Left lung (tissue), 4 donors: ENCODE measurements at regions not wholly inside any gene's neighbourhood (a gene's known extent, or its start where the extent isn't known, plus 50 kb on each side); places are given as distances from the start of the nearest gene placed in this dataset.

ENCODE experiments used
- ATAC-seq: fragments of 200-7000 bp; cut with Tn5 transposase; one replicate; pipeline ENCODE4 v1.9.1; 2020; ENCODE audit warnings: moderate library complexity
- DNase-seq, 4 donors: peaks; one replicate each; pipeline ENCODE4 v3.0.0-alpha.2; 2013 to 2020
- H3K27ac ChIP-seq, 2 donors: fragments of 200-600 bp; sonication (generic) in 1 of 2; one replicate each; pipeline versions ENCODE4 v1.5.0 to v1.8.0; 2020 to 2021
- H3K27me3 ChIP-seq, 2 donors: fragments of 200-600 bp; sonication (generic) in 1 of 2; one replicate each; pipeline versions ENCODE4 v1.5.0 to v1.8.0; 2020 to 2021
- H3K36me3 ChIP-seq, 2 donors: fragments of 200-600 bp; sonication (generic) in 1 of 2; one replicate each; pipeline versions ENCODE4 v1.5.0 to v1.8.0; 2020 to 2021
- H3K4me1 ChIP-seq, 2 donors: fragments of 200-600 bp; one replicate each; pipeline ENCODE4 v1.8.0; 2021
- H3K4me3 ChIP-seq, 2 donors: fragments of 200-600 bp; sonication (generic) in 1 of 2; one replicate each; pipeline versions ENCODE4 v1.5.0 to v1.8.0; 2020 to 2021; ENCODE audit warnings: mild to moderate bottlenecking in 1 of 2
- H3K9me3 ChIP-seq, 2 donors: fragments of 200-600 bp; sonication (generic) in 1 of 2; one replicate each; pipeline versions ENCODE4 v1.5.0 to v1.8.0; 2020 to 2021
- intact Hi-C, 2 donors: fragments of 100-400 bp; cut with DNase I; formaldehyde crosslinking; loops; one replicate each; pipeline versions ENCODE4 v1.11.2 to v1.14.2; 2022
- TF ChIP-seq, protein P1 (sequence below), 2 donors: fragments of 200-600 bp; sonication (generic) in 1 of 2; IDR thresholded peaks; one replicate each; pipeline versions ENCODE4 v1.5.0 to v1.8.0; 2021; ENCODE audit warnings: antibody characterized with exemption in 2 of 2
- donor health status: DM: no; HTN: yes; CAD: no.
- donor health status: DM: no; HTN: no; CAD: no.

DNA sequence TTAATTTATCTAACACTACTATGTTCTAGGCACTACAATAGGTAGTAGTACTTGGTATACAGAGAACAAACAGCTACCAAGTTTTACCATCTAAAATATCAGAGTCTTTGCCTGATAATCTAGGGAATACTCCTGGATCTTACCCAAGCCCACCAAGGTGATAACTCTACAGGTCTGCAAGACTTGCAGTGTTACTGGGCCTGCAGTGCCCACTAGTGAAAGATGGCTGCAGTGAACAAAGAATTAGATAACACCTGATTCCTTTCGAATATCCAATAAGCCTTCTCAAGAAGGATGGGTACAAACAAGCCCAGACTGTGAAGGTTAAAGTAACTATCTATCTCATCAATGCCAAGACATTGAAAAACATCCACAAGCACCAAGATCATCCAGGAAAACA is 317.0 kb upstream of the DCBLD2 start:
- TF ChIP-seq, protein P1, sequence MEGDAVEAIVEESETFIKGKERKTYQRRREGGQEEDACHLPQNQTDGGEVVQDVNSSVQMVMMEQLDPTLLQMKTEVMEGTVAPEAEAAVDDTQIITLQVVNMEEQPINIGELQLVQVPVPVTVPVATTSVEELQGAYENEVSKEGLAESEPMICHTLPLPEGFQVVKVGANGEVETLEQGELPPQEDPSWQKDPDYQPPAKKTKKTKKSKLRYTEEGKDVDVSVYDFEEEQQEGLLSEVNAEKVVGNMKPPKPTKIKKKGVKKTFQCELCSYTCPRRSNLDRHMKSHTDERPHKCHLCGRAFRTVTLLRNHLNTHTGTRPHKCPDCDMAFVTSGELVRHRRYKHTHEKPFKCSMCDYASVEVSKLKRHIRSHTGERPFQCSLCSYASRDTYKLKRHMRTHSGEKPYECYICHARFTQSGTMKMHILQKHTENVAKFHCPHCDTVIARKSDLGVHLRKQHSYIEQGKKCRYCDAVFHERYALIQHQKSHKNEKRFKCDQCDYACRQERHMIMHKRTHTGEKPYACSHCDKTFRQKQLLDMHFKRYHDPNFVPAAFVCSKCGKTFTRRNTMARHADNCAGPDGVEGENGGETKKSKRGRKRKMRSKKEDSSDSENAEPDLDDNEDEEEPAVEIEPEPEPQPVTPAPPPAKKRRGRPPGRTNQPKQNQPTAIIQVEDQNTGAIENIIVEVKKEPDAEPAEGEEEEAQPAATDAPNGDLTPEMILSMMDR (IDR thresholded peaks at IDR 0.05): no peak
- DNase-seq (no peak), ATAC-seq (no peak)
- Histone ChIP-seq H3K4me3 (no peak overlapping the region), H3K4me1 (no peaks in the 10 kb centered on the region), H3K36me3 (no peaks in the 10 kb centered on the region), H3K27me3 (no peaks in the 10 kb centered on the region), H3K9me3 (peaks cover 0 to 19% of the 10 kb centered on the region in 2 donors), H3K27ac (no peak overlapping the region)
- intact Hi-C loops: no loop called here

DNA sequence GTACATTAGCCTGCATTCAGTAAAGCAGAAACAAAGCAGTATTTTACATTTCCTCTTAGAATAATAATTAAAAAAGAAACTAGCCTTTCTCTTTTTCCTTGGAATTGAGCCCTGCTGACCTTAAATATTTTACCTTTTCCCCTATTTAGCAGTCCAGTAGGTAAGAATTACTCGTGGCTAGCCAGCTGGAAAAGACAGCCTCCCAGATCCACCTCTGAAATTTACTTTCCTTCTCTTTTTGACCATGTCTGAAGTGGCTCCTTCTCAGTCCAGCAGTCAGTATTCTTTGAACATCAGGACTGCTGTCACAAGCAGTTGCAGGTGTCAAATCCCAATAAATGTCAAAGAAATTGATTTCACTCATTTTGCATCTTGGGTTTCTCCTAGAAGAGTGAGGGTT is 311.5 kb upstream of the DCBLD2 start:
- intact Hi-C loops: no loop called here
- no peaks in the 10 kb centered on the region for H3K9me3 ChIP-seq
- H3K27me3 ChIP-seq: no peaks in the 10 kb centered on the region
- no peaks in the 10 kb centered on the region for H3K36me3 ChIP-seq
- H3K27ac ChIP-seq: no peak overlapping the region
- ATAC-seq (no peak), DNase-seq (no peak)
- no peaks in the 10 kb centered on the region for H3K4me1 ChIP-seq
- TF ChIP-seq, protein P1 (IDR thresholded peaks at IDR 0.05): no peak
- H3K4me3 ChIP-seq: no peak overlapping the region

DNA sequence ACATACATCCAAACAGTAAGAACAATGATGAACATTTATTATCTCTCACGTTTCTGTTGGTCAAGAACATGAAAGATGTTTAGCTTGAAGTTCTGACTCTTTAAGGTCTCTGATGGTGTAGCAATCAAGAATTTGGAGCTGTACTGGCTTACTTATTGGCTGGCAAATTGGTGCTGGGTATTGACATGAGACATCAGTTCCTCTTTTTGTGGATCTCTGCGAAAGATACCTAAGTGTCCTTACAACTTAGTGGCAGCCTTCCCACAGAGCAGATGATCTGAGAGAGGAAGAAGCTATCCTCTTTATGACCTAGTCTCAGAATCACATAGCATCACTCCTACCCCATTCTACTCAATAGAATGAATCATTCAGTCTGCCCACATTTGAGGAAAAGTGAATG is 309.8 kb upstream of the DCBLD2 start:
- ATAC-seq: no peak
- no peaks in the 10 kb centered on the region for H3K4me1 ChIP-seq
- no peak for DNase-seq
- no peaks in the 10 kb centered on the region for H3K36me3 ChIP-seq
- intact Hi-C loops: no loop called here
- no peaks in the 10 kb centered on the region for H3K27me3 ChIP-seq
- H3K27ac ChIP-seq: no peak overlapping the region
- TF ChIP-seq, protein P1 (IDR thresholded peaks at IDR 0.05): no peak
- no peak overlapping the region for H3K4me3 ChIP-seq
- no peaks in the 10 kb centered on the region for H3K9me3 ChIP-seq

DNA sequence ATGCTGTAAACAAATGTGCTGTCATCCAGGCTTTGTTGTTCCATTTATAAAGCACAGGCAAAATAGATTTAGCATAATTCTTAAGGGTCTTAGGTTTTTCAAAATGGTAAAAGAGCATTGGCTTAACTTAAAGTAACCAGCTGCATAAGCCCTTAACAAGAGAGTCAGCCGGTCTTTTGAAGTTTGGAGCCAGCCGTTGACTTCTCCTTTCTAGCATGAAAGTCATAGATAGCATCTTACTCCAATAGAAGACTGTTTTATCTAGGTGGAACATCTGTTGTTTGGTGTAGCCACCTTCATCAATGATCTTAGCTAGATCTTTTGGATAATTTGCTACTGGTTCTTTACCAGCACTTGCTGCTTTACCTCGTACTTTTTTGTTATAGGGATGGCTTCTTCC is 297.5 kb upstream of the DCBLD2 start:
- H3K4me1 ChIP-seq: no peaks in the 10 kb centered on the region

DNA sequence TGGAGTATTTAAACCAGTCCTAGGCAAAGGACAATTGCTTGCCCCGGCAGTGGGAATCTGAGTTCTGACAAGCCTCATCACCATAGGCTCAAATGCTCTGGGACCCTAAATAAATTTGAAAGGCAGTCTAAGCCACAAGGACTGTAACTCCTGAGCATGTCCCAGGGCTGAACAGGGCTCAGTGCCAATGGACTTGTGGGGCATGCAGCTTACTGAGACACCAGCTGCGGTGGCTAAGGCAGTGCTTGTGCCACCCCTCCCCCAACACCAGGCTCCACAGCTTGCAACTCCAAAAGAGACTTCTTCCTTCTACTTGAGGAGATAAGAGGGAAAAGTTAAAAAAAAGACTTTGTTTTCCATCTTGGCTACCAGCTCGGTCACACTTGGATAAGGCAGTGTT is 289.7 kb upstream of the DCBLD2 start:
- H3K27me3 ChIP-seq: no peaks in the 10 kb centered on the region
- H3K36me3 ChIP-seq: no peaks in the 10 kb centered on the region
- no peak for ATAC-seq
- H3K4me3 ChIP-seq: no peak overlapping the region
- no peaks in the 10 kb centered on the region for H3K4me1 ChIP-seq
- H3K9me3 ChIP-seq: peaks cover 0 to 2% of the 10 kb centered on the region in 2 donors
- H3K27ac ChIP-seq: no peak overlapping the region
- TF ChIP-seq, protein P1 (IDR thresholded peaks at IDR 0.05): no peak
- intact Hi-C loops: no loop called here
- peak in 1 of 4 donors; percentile 28 for DNase-seq

More for the DNA sequence above, 297.5 kb upstream of the DCBLD2 start:
- H3K27ac ChIP-seq: no peak overlapping the region
- H3K9me3 ChIP-seq: peaks cover 0 to 2% of the 10 kb centered on the region in 2 donors
- intact Hi-C loops: no loop called here
- ATAC-seq (no peak), DNase-seq (no peak)
- no peaks in the 10 kb centered on the region for H3K27me3 ChIP-seq
- no peaks in the 10 kb centered on the region for H3K36me3 ChIP-seq
- no peak overlapping the region for H3K4me3 ChIP-seq
- TF ChIP-seq, protein P1 (IDR thresholded peaks at IDR 0.05): no peak
